T47D (cell line): ENCODE measurements at regions not wholly inside any gene's neighbourhood (a gene's known extent, or its start where the extent isn't known, plus 50 kb on each side); places are given as distances from the start of the nearest gene placed in this dataset.
"Not testable (repeated sequence)": the region's sequence is repeated elsewhere in the genome, so short reads cannot be mapped to it uniquely, and the experiment has no call there.

Source experiments
- DNase-seq, 2 experiments: peaks; one replicate each; pipeline versions ENCODE4 v3.0.0 to v3.0.0-alpha.2; 2011 to 2012; ENCODE audit warnings: low read depth in 1 of 2, low spot score in 1 of 2
- JUND ChIP-seq: IDR thresholded peaks from 2 replicates; pipeline ENCODE4 v1.6.1; 2012; ENCODE audit warnings: low read depth
- in situ Hi-C: cut with HindIII; loops from 2 replicates; pipeline ENCODE4 v1.10.0; 2016; ENCODE audit warnings: low sequenced_read_pairs, low pct_unique_long_range_greater_than_20kb

DNA sequence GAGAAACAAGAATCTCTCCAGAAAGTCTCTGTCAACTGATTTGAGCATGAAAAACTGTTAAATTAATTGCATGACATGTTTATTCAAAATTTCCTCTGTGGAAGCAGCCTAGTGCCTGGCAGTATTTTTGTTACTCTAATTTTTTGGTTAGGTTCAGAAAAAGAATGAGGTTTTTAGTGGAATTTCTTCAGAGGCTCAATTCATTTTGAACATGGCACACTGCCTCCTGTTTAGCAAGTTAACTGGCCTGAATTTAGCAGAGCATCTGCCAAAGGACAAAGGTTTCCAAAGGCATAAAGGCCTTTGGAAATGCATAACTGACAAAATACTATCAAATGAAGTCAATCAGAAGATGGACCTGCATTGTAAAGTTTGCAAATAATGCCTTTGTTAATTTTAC is 1326.5 kb downstream of the PLA2G4A start:
- in situ Hi-C loops: no loop called here
- no peak for TF ChIP-seq JUND
- DNase-seq: no peak

DNA sequence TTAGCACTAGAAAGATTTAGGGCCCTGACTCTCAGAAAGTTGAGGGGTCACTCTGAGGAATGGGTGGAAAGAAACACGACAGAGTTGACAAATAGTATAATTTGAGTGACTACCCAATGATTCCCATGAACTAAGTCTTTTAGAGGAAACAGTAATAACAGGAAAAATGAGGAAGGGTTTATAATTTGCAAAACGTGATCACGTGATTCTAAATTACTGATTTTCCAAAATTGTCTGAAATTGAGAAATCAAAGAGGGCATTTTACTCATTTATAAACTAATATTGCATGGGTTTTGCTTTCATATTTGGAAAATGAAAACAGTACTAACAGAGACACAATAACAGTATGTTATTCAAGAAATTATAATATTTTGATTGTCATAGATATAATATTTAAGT is 1335.7 kb downstream of the PLA2G4A start:
- in situ Hi-C loops: no loop called here
- DNase-seq: no peak
- TF ChIP-seq JUND: no peak

DNA sequence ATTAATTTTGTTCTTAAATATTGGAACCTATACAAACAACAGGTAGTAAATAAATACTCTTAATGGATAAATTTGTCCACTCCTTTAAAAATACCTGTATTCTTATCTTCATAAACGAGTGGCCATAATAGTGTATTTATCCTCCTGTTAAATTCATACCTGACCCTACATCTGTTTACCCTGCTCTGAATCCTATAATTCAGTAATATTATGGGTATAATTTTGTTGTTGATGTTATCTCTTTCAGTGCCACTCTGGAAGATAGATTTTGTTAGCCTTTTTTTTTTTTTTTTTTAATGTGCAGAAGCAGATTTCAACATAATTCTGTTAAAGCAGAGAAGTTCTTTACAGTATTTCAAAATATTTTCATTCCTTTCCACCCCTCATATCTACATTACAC is 1337.9 kb downstream of the PLA2G4A start:
- DNase-seq: no peak
- in situ Hi-C loops: no loop called here
- TF ChIP-seq JUND: no peak

DNA sequence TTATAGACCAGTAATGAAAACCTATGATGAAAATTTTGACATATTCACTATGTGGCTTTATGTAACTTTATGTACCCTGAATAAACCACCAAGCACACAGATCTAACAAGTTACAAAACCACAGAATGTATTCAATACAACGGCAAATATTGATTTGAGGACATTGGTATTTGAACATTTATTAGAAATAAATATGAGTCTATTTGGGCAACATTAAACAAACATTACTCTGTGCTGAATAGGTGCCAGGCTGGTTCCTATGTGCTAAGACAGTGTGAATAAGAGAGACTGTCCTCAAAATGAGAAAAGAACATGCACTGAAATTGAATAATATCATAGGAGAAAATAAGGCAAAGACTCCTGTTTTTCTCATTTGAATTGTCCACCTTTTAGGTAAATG is 1341.2 kb downstream of the PLA2G4A start:
- peak in 1 of 2 experiments; percentile 57 for DNase-seq
- no peak for TF ChIP-seq JUND
- in situ Hi-C loops: no loop called here

DNA sequence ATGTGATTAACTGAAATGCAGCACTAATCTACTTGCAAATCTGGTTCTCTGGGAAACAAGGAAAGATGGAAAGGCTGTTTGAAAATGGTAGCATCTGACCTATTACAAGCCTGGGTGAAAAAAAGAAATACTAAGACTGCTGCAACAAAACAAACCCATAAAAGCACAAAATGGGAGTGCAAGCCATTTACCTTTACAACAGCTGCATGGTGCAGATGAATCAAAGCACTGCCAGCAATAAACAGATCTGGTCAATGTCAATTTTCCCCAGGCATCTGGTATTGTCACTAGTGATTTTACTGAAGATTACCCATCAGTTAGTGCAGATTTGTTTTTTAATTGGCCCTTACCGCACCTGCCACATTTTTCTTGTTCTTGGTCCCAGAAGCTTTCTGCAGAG is 1341.7 kb downstream of the PLA2G4A start:
- TF ChIP-seq JUND: no peak
- in situ Hi-C loops: no loop called here
- no peak for DNase-seq

DNA sequence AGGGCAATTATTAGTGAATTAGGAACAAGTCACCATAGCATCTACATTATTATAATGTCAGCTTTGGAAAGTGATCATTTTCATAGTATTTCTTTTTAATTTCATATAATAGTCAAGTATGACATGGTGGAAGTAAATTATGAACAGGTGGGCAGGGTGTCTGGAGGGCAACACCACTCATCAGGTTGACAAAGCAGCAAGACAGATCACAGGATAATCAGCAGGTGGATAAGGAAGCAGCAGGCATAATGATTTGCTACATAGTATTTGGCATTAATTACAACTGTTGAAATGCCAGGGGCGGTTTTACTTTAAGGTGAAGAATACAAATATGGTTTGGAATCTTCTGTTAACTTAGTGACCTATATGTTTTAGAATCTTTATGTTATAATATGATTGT is 1342.2 kb downstream of the PLA2G4A start:
- in situ Hi-C loops: no loop called here
- DNase-seq: no peak
- no peak for TF ChIP-seq JUND

DNA sequence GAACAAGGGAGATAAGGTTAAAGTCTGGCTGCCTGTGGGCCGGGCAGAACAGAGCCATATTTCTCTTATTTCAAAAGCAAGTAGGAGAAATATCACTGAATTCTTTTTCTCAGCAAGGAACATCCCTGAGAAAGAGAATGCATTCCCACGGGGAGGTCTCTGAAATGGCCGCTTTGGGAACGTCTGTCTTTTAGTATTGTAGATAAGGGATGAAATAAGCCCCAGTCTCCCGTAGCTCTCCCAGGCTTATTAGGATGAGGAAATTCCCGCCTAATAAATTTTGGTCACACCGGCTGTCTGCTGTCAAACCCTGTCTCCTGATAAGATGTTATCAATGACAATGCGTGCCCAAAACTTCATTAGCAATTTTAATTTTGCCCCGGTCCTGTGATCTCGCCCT is 1353.3 kb downstream of the PLA2G4A start:
- in situ Hi-C loops, DNase-seq: not testable (repeated sequence)

GRCh38 chr1:188188317-188188716 is 1359.6 kb downstream of the PLA2G4A start:
- peak in 1 of 2 experiments; percentile 33 for DNase-seq
- in situ Hi-C loops: no loop called here

GRCh38 chr1:188194916-188195315 is 1366.2 kb downstream of the PLA2G4A start:
- in situ Hi-C loops: no loop called here
- no peak for DNase-seq
- TF ChIP-seq JUND: no peak

More at GRCh38 chr1:188188317-188188716, 1359.6 kb downstream of the PLA2G4A start:
- TF ChIP-seq JUND: no peak

DNA sequence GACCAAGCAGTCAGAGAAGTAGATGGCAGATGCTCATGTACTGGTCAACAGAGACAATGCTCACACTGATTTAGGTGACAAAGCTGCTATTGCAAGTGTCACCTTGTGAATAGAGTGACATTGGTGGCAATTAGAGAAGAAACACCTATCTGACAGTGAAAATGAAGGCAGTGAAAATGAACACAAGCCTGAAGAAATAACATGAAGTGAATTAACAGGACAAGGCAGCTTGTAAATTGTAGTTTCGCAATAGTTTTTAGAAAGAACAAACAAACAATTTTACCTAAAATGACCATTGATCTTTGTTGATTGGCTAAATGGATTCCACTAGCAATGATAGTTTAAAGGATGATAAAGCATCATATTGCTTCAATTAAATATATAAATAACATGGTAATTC is 1389.5 kb downstream of the PLA2G4A start:
- DNase-seq: no peak
- in situ Hi-C loops: no loop called here
- no peak for TF ChIP-seq JUND

GRCh38 chr1:188220051-188220450 is 1391.3 kb downstream of the PLA2G4A start:
- no peak for TF ChIP-seq JUND
- in situ Hi-C loops: no loop called here
- DNase-seq: no peak

- TF ChIP-seq JUND: no peak
- DNase-seq: no peak
- in situ Hi-C loops: no loop called here
These were observed 1395.5 kb downstream of the PLA2G4A start for GRCh38 chr1:188224263-188224662.

- no peak for DNase-seq
- in situ Hi-C loops: no loop called here
- no peak for TF ChIP-seq JUND
These were observed 1397.2 kb downstream of the PLA2G4A start for GRCh38 chr1:188225975-188226374.

DNA sequence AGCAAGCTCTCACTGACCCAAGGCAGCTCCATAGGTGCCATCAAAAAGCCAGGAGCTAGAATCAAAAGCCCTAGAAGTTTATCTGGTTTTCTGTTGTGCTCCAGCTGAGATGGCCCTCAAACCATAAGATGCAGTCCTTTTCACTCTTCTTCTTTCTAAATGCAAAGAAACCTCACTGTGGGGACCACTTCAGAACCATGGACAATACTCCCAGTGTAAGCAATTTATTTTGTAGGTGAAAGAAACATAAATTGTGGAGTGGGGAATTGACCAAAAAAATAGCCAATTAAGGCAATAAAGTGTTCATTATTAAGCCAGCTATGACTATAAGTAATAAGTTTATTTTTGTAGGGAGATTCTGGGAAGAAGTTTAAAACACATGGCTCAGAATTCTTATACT is 1399.9 kb downstream of the PLA2G4A start:
- no peak for TF ChIP-seq JUND
- in situ Hi-C loops: no loop called here
- DNase-seq: peak in 1 of 2 experiments; percentile 30
